Activated CD8-positive, alpha-beta memory T cell treated with anti-CD3 and anti-CD28 coated beads, Interleukin-2, amount 10 ng/mL, durations not matched to agents 7 days and 5 days (primary cell): ENCODE measurements at regions not wholly inside any gene's neighbourhood (a gene's known extent, or its start where the extent isn't known, plus 50 kb on each side); places are given as distances from the start of the nearest gene placed in this dataset.

Experiments
- ATAC-seq: fragments of 150-1000 bp; cut with Tn5 transposase; one replicate; pipeline ENCODE4 v1.10.0; 2021; ENCODE audit warnings: moderate library complexity
- CTCF ChIA-PET: fragments of 350-600 bp; sonication (Branson Sonifier 250); formaldehyde crosslinking; loops from one replicate; lab custom pipeline; 2021; ENCODE audit warnings: antibody characterized with exemption; lab: Charles Lee
- DNase-seq: peaks from one replicate; pipeline ENCODE4 v3.0.0-alpha.2; 2020
- H3K27ac Mint-ChIP-seq: one replicate; pipeline ENCODE4 v1.8.0; 2021; ENCODE audit warnings: mild to moderate bottlenecking, mixed read lengths
- H3K27me3 Mint-ChIP-seq: one replicate; pipeline ENCODE4 v1.8.0; 2021; ENCODE audit warnings: mixed read lengths
- H3K36me3 Mint-ChIP-seq: one replicate; pipeline ENCODE4 v1.8.0; 2021; ENCODE audit warnings: mild to moderate bottlenecking, mixed read lengths
- H3K4me1 Mint-ChIP-seq: one replicate; pipeline ENCODE4 v1.8.0; 2021; ENCODE audit warnings: mixed read lengths
- H3K4me3 Mint-ChIP-seq: one replicate; pipeline ENCODE4 v1.8.0; 2021; ENCODE audit warnings: mild to moderate bottlenecking, moderate library complexity, mixed read lengths
- H3K9me3 Mint-ChIP-seq: one replicate; pipeline ENCODE4 v1.8.0; 2022; ENCODE audit warnings: low read depth, mixed read lengths

- no peaks in the 10 kb centered on the region for H3K36me3 Mint-ChIP-seq
- no peak overlapping the region for H3K27ac Mint-ChIP-seq
- ATAC-seq (no peak), DNase-seq (no peak)
- no peaks in the 10 kb centered on the region for H3K4me1 Mint-ChIP-seq
- H3K9me3 Mint-ChIP-seq = no peaks in the 10 kb centered on the region
- CTCF ChIA-PET = interaction anchor here (1.0 kb wide), 1 partner anchor 9 kb away, joined by 3 read pairs; no protein-coding TSS in a partner anchor
- H3K27me3 Mint-ChIP-seq = no peaks in the 10 kb centered on the region
- no peak overlapping the region for H3K4me3 Mint-ChIP-seq
These were observed 84.4 kb upstream of the NUDT12 start for GRCh38 chr5:103646698-103647614.

GRCh38 chr5:103645816-103646215 is 83.2 kb upstream of the NUDT12 start:
- no peak for DNase-seq
- CTCF ChIA-PET = no interaction called here
- no peak overlapping the region for H3K27ac Mint-ChIP-seq

DNA sequence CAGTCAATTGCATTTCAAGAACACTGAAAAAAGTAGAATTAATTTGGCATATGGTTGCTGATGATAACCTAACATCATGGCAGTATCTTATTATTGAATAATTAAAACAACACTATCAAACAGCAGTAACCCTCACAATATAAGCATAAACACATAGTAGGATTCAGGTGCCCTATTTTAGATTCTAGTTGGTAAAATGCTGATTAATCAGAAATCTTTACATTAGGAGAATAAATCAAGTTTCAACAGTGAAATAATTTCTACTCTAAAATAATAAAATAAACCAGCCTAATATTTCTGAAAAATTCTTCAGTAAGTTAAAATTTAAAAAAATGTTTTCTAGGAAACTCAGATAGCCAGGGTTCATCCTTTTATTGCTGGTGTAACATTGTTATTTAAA is 76.4 kb upstream of the NUDT12 start:
- DNase-seq = no peak
- H3K4me3 Mint-ChIP-seq = no peak overlapping the region
- H3K27ac Mint-ChIP-seq = no peak overlapping the region
- CTCF ChIA-PET = no interaction called here
- no peaks in the 10 kb centered on the region for H3K4me1 Mint-ChIP-seq
- H3K36me3 Mint-ChIP-seq = no peaks in the 10 kb centered on the region
- no peaks in the 10 kb centered on the region for H3K27me3 Mint-ChIP-seq
- H3K9me3 Mint-ChIP-seq = no peaks in the 10 kb centered on the region
- no peak for ATAC-seq

More at GRCh38 chr5:103645816-103646215, 83.2 kb upstream of the NUDT12 start:
- no peak for ATAC-seq
- Mint-ChIP-seq H3K4me3 (no peak overlapping the region), H3K9me3 (no peaks in the 10 kb centered on the region), H3K36me3 (no peaks in the 10 kb centered on the region), H3K27me3 (no peaks in the 10 kb centered on the region), H3K4me1 (no peaks in the 10 kb centered on the region)

- ATAC-seq (no peak), DNase-seq (no peak)
- Mint-ChIP-seq H3K4me1 (no peaks in the 10 kb centered on the region), H3K27me3 (no peaks in the 10 kb centered on the region), H3K9me3 (no peaks in the 10 kb centered on the region), H3K27ac (no peak overlapping the region), H3K36me3 (no peaks in the 10 kb centered on the region), H3K4me3 (no peak overlapping the region)
- CTCF ChIA-PET = no interaction called here
These were observed 62.1 kb upstream of the NUDT12 start for GRCh38 chr5:103624675-103625074.

DNA sequence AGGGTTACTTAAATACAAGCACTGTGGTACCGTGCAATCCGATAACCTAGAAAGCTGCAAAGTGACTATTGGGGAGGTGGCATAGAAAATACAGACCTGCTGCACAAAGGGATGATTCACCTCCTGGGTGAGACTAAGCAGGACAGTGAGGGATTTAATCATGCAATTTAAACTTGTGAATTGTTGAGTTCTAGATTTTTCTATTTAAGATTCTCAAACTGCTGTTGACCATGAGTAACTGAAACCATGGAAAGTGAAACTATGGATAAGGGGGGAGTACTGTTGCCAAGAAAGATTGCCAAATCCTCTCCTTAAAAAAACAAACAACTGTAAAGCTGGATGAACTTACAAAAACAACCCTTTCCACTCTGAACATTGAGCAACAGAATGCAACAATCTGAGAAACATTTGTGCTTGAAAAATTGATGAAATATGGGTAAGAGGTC is 61.5 kb upstream of the NUDT12 start:
- Mint-ChIP-seq H3K4me1 (no peaks in the 10 kb centered on the region), H3K9me3 (no peaks in the 10 kb centered on the region), H3K36me3 (no peaks in the 10 kb centered on the region), H3K27me3 (no peaks in the 10 kb centered on the region), H3K27ac (no peak overlapping the region), H3K4me3 (no peak overlapping the region)
- CTCF ChIA-PET = no interaction called here
- no peak for DNase-seq
- no peak for ATAC-seq

GRCh38 chr5:103623425-103623824 is 60.8 kb upstream of the NUDT12 start:
- DNase-seq = no peak
- ATAC-seq = no peak
- H3K4me1 Mint-ChIP-seq = no peaks in the 10 kb centered on the region
- H3K4me3 Mint-ChIP-seq = no peak overlapping the region
- H3K36me3 Mint-ChIP-seq = no peaks in the 10 kb centered on the region
- CTCF ChIA-PET = no interaction called here
- H3K27ac Mint-ChIP-seq = no peak overlapping the region
- H3K9me3 Mint-ChIP-seq = no peaks in the 10 kb centered on the region
- H3K27me3 Mint-ChIP-seq = no peaks in the 10 kb centered on the region

GRCh38 chr5:103621548-103621930 is 59.0 kb upstream of the NUDT12 start:
- Mint-ChIP-seq H3K36me3 (no peaks in the 10 kb centered on the region), H3K4me1 (no peaks in the 10 kb centered on the region), H3K27me3 (no peaks in the 10 kb centered on the region), H3K27ac (no peak overlapping the region), H3K4me3 (no peak overlapping the region), H3K9me3 (no peaks in the 10 kb centered on the region)
- ATAC-seq = no peak
- no peak for DNase-seq
- CTCF ChIA-PET = no interaction called here

GRCh38 chr5:103620851-103621547 is 58.4 kb upstream of the NUDT12 start:
- Mint-ChIP-seq H3K9me3 (no peaks in the 10 kb centered on the region), H3K4me1 (no peaks in the 10 kb centered on the region), H3K4me3 (no peak overlapping the region), H3K27me3 (no peaks in the 10 kb centered on the region), H3K27ac (no peak overlapping the region), H3K36me3 (no peaks in the 10 kb centered on the region)
- CTCF ChIA-PET = no interaction called here
- no peak for DNase-seq
- no peak for ATAC-seq

DNA sequence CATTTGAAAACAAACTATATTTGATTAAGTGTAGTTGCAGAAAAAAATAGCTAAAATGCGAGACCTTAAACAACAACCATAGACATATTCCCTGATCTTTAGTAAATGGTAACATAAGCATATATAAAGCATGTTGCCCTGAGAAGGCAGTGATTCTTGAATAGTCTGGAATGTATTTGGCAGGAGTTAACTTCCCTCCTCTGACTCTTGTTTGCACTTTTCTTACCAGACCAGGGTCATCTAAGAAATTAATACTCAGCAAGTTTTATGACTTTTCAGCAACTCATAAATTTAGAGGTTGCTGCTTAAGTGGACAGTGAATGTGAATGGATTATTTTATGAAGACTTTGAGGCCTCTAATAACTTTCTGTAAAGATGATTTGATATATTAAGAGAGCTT is 55.3 kb upstream of the NUDT12 start:
- H3K4me1 Mint-ChIP-seq = no peaks in the 10 kb centered on the region

GRCh38 chr5:103617090-103617489 is 54.5 kb upstream of the NUDT12 start:
- no peak overlapping the region for H3K27ac Mint-ChIP-seq
- H3K4me1 Mint-ChIP-seq = no peaks in the 10 kb centered on the region
- ATAC-seq (no peak), DNase-seq (no peak)
- no peaks in the 10 kb centered on the region for H3K27me3 Mint-ChIP-seq
- no peaks in the 10 kb centered on the region for H3K9me3 Mint-ChIP-seq
- CTCF ChIA-PET = no interaction called here
- no peaks in the 10 kb centered on the region for H3K36me3 Mint-ChIP-seq
- H3K4me3 Mint-ChIP-seq = no peak overlapping the region

More for the DNA sequence above, 55.3 kb upstream of the NUDT12 start:
- H3K9me3 Mint-ChIP-seq = no peaks in the 10 kb centered on the region
- DNase-seq (no peak), ATAC-seq (no peak)
- H3K4me3 Mint-ChIP-seq = no peak overlapping the region
- H3K27me3 Mint-ChIP-seq = no peaks in the 10 kb centered on the region
- CTCF ChIA-PET = no interaction called here
- no peaks in the 10 kb centered on the region for H3K36me3 Mint-ChIP-seq
- no peak overlapping the region for H3K27ac Mint-ChIP-seq

GRCh38 chr5:103612545-103612944 is 50.0 kb upstream of the NUDT12 start:
- Mint-ChIP-seq H3K4me3 (no peak overlapping the region), H3K27ac (no peak overlapping the region), H3K9me3 (no peaks in the 10 kb centered on the region), H3K36me3 (no peaks in the 10 kb centered on the region), H3K27me3 (no peaks in the 10 kb centered on the region), H3K4me1 (no peaks in the 10 kb centered on the region)
- DNase-seq = no peak
- no peak for ATAC-seq
- CTCF ChIA-PET = no interaction called here
